Right cardiac atrium (tissue), 5 donors: ENCODE measurements at regions not wholly inside any gene's neighbourhood (a gene's known extent, or its start where the extent isn't known, plus 50 kb on each side); places are given as distances from the start of the nearest gene placed in this dataset.
A peak's percentile ranks its signal among the peaks of the same experiment; 100 is the strongest.

ENCODE experiments used
- ATAC-seq, 2 donors: fragments of 200-7000 bp; cut with Tn5 transposase; one replicate each; pipeline versions ENCODE4 v1.8.0 to v1.9.1; 2020; ENCODE audit warnings: moderate library complexity in 2 of 2, mild to moderate bottlenecking in 1 of 2
- DNase-seq, 3 donors: peaks; one replicate each; pipeline ENCODE4 v3.0.0-alpha.2; 2020
- H3K27ac ChIP-seq: one replicate; pipeline ENCODE4 v1.5.1; 2013; ENCODE audit warnings: mild to moderate bottlenecking, low read length, control low read depth, moderate library complexity
- H3K27me3 ChIP-seq: one replicate; pipeline ENCODE4 v1.6.1; 2013; ENCODE audit not compliant: control insufficient read depth, insufficient read depth
- H3K4me1 ChIP-seq: one replicate; pipeline ENCODE4 v1.6.1; 2013; ENCODE audit warnings: low read length; ENCODE audit not compliant: control insufficient read depth, insufficient read depth
- H3K4me3 ChIP-seq: one replicate; pipeline ENCODE4 v1.5.1; 2013; ENCODE audit warnings: low read length, control low read depth
- H3K9me3 ChIP-seq: one replicate; pipeline ENCODE4 v1.6.1; 2013; ENCODE audit warnings: low read length; ENCODE audit not compliant: control insufficient read depth
- WGBS: extraction: QIAGEN DNeasy Blood & Tissue Kit; methylation state at CpG from one replicate; pipeline ENCODE4 v1.1.7; 2013; 5-methylcytosine and 5-hydroxymethylcytosine counted together
- intact Hi-C, 4 donors: fragments of 100-400 bp; cut with DNase I; formaldehyde crosslinking; loops; one replicate each; pipeline versions ENCODE4 v1.11.0 to v1.14.0; 2022 to 2023
- donor health status: healthy with polysubstance abuse.
- donor health status: DM: no; HTN: yes; CAD: no.
- donor health status: DM: no; HTN: no; CAD: no.
- donor health status: DM: no; HTN: yes; CAD: no; lungs with severe emphysema.
- donor health status: DM: yes; HTN: yes; CAD: no.

- 27% methylated on average over 1 of the region's 1 CpG for WGBS
- ATAC-seq (peak; percentile 38 to 52), DNase-seq (peak in 1 of 3 donors; percentile 53)
- Histone ChIP-seq H3K27me3 (no peaks in the 10 kb centered on the region), H3K9me3 (no peaks in the 10 kb centered on the region), H3K4me1 (no peaks in the 10 kb centered on the region), H3K4me3 (no peak overlapping the region), H3K27ac (no peak overlapping the region)
- intact Hi-C loops, result loop anchor here in 3 of 4 donors (5.0 to 10.0 kb wide), 3 partner anchors 196 to 1774 kb away; no protein-coding TSS in a partner anchor
Observed at GRCh38 chrX:43556207-43556606, 99.9 kb upstream of the MAOA start.

DNA sequence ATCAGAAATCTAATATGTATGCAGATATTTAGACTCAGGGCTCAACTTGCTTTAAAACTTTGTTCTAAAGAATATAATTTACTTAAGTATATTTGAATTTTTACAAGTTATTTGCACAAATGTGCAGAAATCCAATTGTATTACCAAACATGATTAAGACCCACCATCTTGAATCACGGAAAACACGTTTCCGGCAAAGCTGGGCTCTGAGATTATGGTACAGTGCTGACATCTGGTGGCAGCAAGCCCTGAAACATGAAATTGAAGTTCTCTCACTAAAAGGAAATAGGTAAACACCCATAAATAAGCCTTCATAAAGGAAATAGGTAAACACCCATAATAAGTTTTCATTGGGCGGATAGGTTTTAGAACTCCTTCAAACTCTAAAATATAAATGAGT lies 98.3 kb upstream of the MAOA start:
- ATAC-seq, result no peak
- Histone ChIP-seq H3K27me3 (no peaks in the 10 kb centered on the region), H3K4me1 (no peaks in the 10 kb centered on the region), H3K4me3 (no peak overlapping the region), H3K27ac (no peak overlapping the region), H3K9me3 (no peaks in the 10 kb centered on the region)
- 6% methylated on average over 4 of the region's 4 CpGs for WGBS
- intact Hi-C loops, result loop anchor here in 3 of 4 donors (2.0 to 10.0 kb wide), 4 partner anchors 191 to 1775 kb away; no protein-coding TSS in a partner anchor
- peak in 2 of 3 donors; percentile 41 to 69 for DNase-seq

- DNase-seq, result peak in 2 of 3 donors; percentile 32 to 54
Observed at GRCh38 chrX:43559644-43560043, 96.5 kb upstream of the MAOA start.

DNA sequence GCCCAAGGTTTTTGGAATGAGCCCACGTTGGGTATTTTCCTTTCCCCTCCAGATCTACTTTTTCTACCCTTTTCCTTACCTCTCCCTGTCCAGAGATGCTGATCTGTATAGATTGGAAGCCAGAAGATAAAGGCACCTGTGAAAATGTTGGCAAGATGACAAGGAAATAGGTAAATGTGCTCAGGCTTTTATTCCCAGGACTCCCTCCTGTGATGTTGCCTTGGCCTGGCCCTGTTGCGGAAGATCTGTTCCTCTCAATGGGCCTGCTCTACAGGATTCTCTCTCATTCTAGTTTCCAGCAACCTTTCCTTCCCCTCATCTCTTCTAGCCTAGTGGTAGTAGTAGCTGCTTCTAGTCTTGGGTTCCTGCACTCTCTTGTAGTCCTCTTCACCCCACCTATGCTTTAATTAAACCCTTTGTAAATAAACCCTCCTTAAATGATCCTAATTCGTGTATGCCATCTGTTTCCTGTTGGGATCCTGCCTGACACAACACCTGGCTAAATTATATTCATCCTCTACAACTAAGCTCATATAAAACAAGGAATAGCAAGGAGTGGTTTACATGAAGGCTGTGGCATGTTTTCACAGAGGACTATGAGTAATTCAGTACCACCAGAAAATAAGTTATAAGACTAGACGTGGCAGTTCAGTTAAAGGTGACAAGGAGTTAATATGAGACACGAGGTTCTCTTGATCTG lies 95.7 kb upstream of the MAOA start:
- H3K27ac ChIP-seq, result no peak overlapping the region
- DNase-seq, result no peak
- no peak for ATAC-seq
- intact Hi-C loops, result loop anchor here in 2 of 4 donors (5.0 to 10.0 kb wide), 2 partner anchors 192 to 194 kb away; no protein-coding TSS in a partner anchor
- H3K9me3 ChIP-seq, result no peaks in the 10 kb centered on the region
- no peak overlapping the region for H3K4me3 ChIP-seq
- WGBS, result 82% methylated on average over 5 of the region's 5 CpGs
- H3K4me1 ChIP-seq, result no peaks in the 10 kb centered on the region
- no peaks in the 10 kb centered on the region for H3K27me3 ChIP-seq

More at GRCh38 chrX:43559644-43560043, 96.5 kb upstream of the MAOA start:
- no peak overlapping the region for H3K27ac ChIP-seq
- peak; percentile 59 to 69 for ATAC-seq
- no peak overlapping the region for H3K4me3 ChIP-seq
- no peaks in the 10 kb centered on the region for H3K9me3 ChIP-seq
- WGBS, result 50% methylated on average over 2 of the region's 2 CpGs
- intact Hi-C loops, result loop anchor here (2.0 to 10.0 kb wide), 5 partner anchors 189 to 1777 kb away; no protein-coding TSS in a partner anchor
- H3K4me1 ChIP-seq, result no peaks in the 10 kb centered on the region
- no peaks in the 10 kb centered on the region for H3K27me3 ChIP-seq

DNA sequence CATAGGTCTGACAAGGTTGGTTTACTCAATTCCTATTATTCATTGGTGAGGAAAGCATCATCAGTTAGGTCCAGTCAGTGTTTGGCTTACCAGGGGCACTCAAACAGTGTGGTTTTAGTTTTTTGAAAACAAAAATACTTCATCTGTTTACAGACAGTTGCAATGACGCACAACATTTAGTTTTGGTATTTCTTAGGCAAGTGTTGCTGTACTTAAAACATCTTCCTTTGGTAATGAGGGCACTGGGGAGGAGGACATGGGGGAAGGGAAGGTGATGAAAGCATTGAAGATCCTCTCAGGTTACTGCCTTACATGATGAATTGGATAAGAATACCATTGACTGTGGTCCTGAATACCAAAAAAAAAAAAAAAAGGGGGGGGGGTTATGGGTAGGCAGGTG lies 93.7 kb upstream of the MAOA start:
- Histone ChIP-seq H3K4me3 (no peak overlapping the region), H3K4me1 (no peaks in the 10 kb centered on the region), H3K27me3 (no peaks in the 10 kb centered on the region), H3K9me3 (no peaks in the 10 kb centered on the region), H3K27ac (no peak overlapping the region)
- DNase-seq, result no peak
- intact Hi-C loops, result loop anchor here in 2 of 4 donors (5.0 to 10.0 kb wide), 2 partner anchors 190 to 192 kb away; no protein-coding TSS in a partner anchor
- no peak for ATAC-seq
- WGBS, result 94% methylated on average over 1 of the region's 1 CpG

DNA sequence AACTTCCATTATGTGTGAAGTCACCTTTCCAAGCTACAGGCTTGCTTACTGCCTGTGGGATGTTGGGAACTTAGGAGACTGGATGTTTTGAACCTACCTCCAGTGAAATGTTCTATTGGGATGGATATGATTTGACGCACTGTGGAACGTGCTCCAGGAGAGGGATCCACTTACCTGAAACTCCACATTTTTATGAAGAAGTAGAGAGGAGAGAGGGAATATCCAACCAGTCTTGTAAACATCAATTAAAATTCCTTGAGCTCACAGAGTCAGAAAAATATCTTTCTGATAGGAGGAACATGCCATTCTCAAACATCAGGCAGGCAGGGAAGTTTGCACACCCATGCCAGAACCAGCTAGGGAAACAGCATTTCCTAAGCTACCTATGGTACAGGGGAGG lies 91.1 kb upstream of the MAOA start:
- DNase-seq (no peak), ATAC-seq (no peak)
- no peaks in the 10 kb centered on the region for H3K9me3 ChIP-seq
- no peaks in the 10 kb centered on the region for H3K27me3 ChIP-seq
- 80% methylated on average over 2 of the region's 2 CpGs for WGBS
- intact Hi-C loops, result loop anchor here in 2 of 4 donors (5.0 to 10.0 kb wide), 2 partner anchors 187 to 190 kb away; no protein-coding TSS in a partner anchor
- no peaks in the 10 kb centered on the region for H3K4me1 ChIP-seq
- no peak overlapping the region for H3K4me3 ChIP-seq
- no peak overlapping the region for H3K27ac ChIP-seq

GRCh38 chrX:43566170-43566569 lies 89.9 kb upstream of the MAOA start:
- H3K27ac ChIP-seq, result no peak overlapping the region
- no peak for DNase-seq
- no peaks in the 10 kb centered on the region for H3K27me3 ChIP-seq
- intact Hi-C loops, result loop anchor here in 1 of 4 donors (10.0 kb wide), 1 partner anchor 189 kb away; no protein-coding TSS in a partner anchor
- no peak overlapping the region for H3K4me3 ChIP-seq
- no peaks in the 10 kb centered on the region for H3K9me3 ChIP-seq
- no peak for ATAC-seq
- H3K4me1 ChIP-seq, result no peaks in the 10 kb centered on the region

- no peak for ATAC-seq
Observed at GRCh38 chrX:43573441-43574015, 82.6 kb upstream of the MAOA start.

GRCh38 chrX:43580621-43581020 lies 75.5 kb upstream of the MAOA start:
- H3K27ac ChIP-seq, result no peak overlapping the region
- no peak overlapping the region for H3K4me3 ChIP-seq
- no peaks in the 10 kb centered on the region for H3K9me3 ChIP-seq
- peaks cover 1% of the 10 kb centered on the region for H3K4me1 ChIP-seq
- no peaks in the 10 kb centered on the region for H3K27me3 ChIP-seq
- ATAC-seq (no peak), DNase-seq (no peak)
- WGBS, result 87% methylated on average over 4 of the region's 4 CpGs
- intact Hi-C loops, result no loop called here

More at GRCh38 chrX:43573441-43574015, 82.6 kb upstream of the MAOA start:
- Histone ChIP-seq H3K4me1 (no peaks in the 10 kb centered on the region), H3K4me3 (no peak overlapping the region), H3K27ac (no peak overlapping the region), H3K27me3 (no peaks in the 10 kb centered on the region), H3K9me3 (no peaks in the 10 kb centered on the region)
- no peak for DNase-seq
- intact Hi-C loops, result no loop called here

GRCh38 chrX:43581167-43581566 lies 74.9 kb upstream of the MAOA start:
- H3K27ac ChIP-seq, result no peak overlapping the region
- peaks cover 1% of the 10 kb centered on the region for H3K4me1 ChIP-seq
- 71% methylated on average over 2 of the region's 2 CpGs for WGBS
- H3K9me3 ChIP-seq, result no peaks in the 10 kb centered on the region
- no peak for ATAC-seq
- H3K4me3 ChIP-seq, result no peak overlapping the region
- no peaks in the 10 kb centered on the region for H3K27me3 ChIP-seq
- intact Hi-C loops, result no loop called here
- DNase-seq, result no peak

DNA sequence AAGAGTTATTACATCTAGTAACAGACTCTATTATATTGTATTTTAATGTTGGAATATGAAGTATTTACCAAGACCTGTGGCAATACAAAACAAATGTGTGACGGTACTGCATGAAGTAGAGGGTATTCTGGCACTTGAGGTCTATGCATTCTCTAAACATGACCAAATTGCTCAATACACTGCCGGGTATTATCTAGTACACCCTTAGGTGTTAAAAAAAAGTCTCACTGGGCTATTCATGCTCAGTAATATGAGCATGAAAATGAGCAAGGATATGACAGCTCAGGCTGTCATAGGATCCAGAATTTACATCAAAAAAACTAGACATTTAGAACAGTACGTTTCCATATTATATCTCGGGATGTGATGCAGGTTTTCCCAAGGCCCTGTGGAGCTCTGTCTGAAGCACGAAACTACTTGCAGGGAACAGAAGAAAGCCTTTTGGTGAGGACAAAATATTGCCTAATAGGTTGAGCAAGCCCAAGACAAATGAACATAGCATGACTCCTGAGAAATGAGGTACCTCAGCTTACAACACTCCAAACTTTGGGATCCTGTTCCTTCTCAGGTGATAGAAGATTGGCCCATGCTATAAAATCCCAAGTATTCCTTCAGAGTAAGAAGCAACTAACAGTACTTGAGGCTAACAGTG lies 74.1 kb upstream of the MAOA start:
- peaks cover 1% of the 10 kb centered on the region for H3K4me1 ChIP-seq
- intact Hi-C loops, result no loop called here
- no peak overlapping the region for H3K27ac ChIP-seq
- ATAC-seq, result no peak
- no peaks in the 10 kb centered on the region for H3K9me3 ChIP-seq
- 75% methylated on average over 5 of the region's 5 CpGs for WGBS
- DNase-seq, result no peak
- H3K27me3 ChIP-seq, result no peaks in the 10 kb centered on the region
- no peak overlapping the region for H3K4me3 ChIP-seq
